ENCODE measurements at regions not wholly inside any gene's neighbourhood (a gene's known extent, or its start where the extent isn't known, plus 50 kb on each side); places are given as distances from the start of the nearest gene placed in this dataset.

DNA sequence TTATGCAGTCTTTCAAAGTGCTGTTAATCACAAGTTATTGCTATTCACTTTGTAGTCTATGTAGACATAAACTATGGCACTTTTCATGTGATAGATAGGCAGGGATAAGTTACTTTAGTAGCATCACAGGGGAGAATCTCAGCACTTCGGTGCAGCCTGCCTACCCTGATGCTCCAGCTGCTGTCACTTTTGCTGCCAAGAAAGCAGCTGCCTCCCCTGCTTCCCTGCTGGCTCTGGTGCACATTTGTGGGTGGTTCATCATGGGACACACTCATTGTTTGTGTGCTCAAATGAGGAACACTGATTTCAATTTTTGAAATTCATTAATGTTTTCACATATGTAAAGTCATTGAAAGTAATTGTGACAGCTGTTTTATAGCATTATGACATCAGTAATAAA is 272.6 kb downstream of the S1PR1 start:
- POLR2A ChIA-PET, result no interaction called here
- Mint-ChIP-seq H3K9me3 (no peaks in the 10 kb centered on the region), H3K27me3 (peaks cover 0 to 3% (median 0%) of the 10 kb centered on the region in 5 donors), H3K4me1 (no peaks in the 10 kb centered on the region), H3K27ac (no peak overlapping the region), H3K4me3 (no peak overlapping the region), H3K36me3 (no peaks in the 10 kb centered on the region)
- DNase-seq, result no peak
- no peak for ATAC-seq

DNA sequence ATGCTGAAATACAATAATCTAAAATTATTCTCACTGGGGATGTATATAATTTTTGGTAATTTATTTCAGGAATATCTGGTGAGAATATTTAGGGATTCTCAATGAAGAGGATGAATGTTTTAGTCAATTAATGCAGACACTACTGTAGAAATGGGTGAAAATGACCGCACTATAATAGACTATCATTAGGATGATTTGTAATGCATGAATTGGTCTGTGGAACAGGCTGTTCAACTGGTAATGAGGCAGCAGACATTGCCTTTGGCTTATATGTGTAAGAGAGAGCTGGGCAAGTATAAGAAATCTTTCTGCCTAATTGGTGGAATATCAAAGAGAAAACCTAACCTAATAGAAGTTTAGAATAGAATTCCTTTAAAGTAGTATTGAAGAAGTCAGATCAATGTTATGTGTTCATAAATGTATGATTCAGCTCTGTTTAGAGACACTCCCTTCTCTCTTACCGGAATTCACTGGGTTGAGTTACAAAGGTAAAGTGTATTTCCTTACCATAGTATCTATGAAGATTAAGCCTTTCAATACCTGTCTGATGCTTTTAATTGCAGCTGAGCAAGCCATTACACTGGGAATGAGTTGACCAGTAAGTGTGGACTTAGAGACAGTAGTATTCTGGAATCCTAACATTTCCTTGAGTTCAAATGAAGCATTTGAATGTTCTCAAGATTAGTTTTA is 274.5 kb downstream of the S1PR1 start:
- Mint-ChIP-seq H3K27me3 (peaks cover 0 to 8% (median 2%) of the 10 kb centered on the region in 5 donors), H3K4me3 (no peak overlapping the region), H3K27ac (no peak overlapping the region), H3K36me3 (peaks cover 0 to under 1% (median 0%) of the 10 kb centered on the region in 3 donors), H3K4me1 (no peaks in the 10 kb centered on the region), H3K9me3 (peaks cover 0 to 18% (median 5%) of the 10 kb centered on the region in 9 donors)
- DNase-seq, result no peak
- ATAC-seq, result no peak
- POLR2A ChIA-PET, result no interaction called here

DNA sequence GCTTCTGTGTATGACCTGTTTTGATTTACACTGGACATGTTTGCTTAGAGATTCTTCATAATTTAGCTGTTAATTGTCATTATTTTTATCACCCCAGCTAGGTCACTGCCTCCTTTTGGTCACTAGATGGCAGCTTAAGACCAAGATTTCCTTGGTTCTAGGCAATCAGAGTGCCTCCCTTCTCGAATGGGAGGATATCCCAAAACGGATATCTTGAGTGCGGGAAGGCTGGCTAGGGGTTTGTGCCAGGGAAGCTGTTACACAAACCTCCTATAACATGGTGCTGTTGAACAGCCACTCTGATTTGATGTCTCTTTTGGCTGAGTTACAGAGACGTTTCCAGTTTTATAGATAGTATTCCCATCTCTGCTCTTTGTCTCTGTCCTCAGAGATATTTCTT is 283.5 kb downstream of the S1PR1 start:
- peaks cover 0 to 5% (median 2%) of the 10 kb centered on the region in 4 donors for H3K4me1 Mint-ChIP-seq
- DNase-seq (peak in 4 of 10 donors; percentile 1 to 13 (median 9)), ATAC-seq (no peak)
- peak overlapping the region in 1 of 10 donors; percentile 10 for H3K27ac Mint-ChIP-seq
- no peak overlapping the region for H3K4me3 Mint-ChIP-seq
- peaks cover 0 to 12% (median 2%) of the 10 kb centered on the region in 5 donors for H3K27me3 Mint-ChIP-seq
- POLR2A ChIA-PET, result no interaction called here
- H3K9me3 Mint-ChIP-seq, result peaks cover 6 to 41% (median 24%) of the 10 kb centered on the region in 9 donors
- peaks cover 0 to 29% (median 13%) of the 10 kb centered on the region in 3 donors for H3K36me3 Mint-ChIP-seq

DNA sequence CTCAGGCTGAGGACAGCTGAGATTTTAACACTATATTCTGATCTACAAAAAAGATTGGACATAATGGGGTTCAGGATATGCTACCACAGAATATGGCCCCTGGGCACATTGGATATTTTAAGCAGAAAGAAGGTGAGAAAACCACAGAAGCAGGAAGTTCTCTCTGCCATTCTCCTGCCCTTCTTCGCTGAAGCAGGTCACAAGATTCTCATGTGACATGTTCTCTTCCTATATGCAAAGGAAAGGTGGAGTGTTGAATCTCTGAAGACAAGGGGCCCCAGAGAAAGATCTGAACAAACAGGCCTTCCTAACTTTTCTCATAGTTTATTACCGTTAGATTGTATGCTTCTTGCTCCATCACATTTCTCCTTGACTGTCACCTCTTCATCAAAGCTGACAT is 285.7 kb downstream of the S1PR1 start:
- Mint-ChIP-seq H3K27me3 (peaks cover 0 to 20% (median 0%) of the 10 kb centered on the region in 5 donors), H3K9me3 (peaks cover 1 to 25% (median 9%) of the 10 kb centered on the region in 9 donors), H3K27ac (no peak overlapping the region), H3K4me3 (no peak overlapping the region), H3K36me3 (peaks cover 0 to 16% (median 6%) of the 10 kb centered on the region in 3 donors), H3K4me1 (peaks cover 0 to 5% (median 2%) of the 10 kb centered on the region in 4 donors)
- POLR2A ChIA-PET, result no interaction called here
- ATAC-seq (no peak), DNase-seq (no peak)

DNA sequence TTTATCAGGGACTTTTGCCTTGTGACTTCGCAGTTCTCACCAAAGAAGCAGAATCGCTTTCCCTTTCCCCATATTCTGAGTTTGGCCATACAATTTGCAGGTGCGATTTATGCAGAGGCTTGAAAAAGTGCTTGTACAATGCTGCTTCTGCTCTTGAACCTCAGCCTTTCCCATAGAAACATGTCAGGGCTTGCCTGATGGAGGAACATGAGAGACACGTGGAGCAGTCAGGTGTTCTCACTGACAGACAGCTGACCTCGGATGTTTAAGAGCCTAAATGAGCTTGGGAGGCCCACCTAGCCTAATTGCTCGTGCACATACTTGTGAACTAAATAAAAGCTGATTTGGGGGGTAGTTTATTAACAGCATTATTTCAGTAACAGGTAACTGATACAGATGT is 290.0 kb downstream of the S1PR1 start:
- ATAC-seq (no peak), DNase-seq (no peak)
- Mint-ChIP-seq H3K27ac (no peak overlapping the region), H3K36me3 (peaks cover 0 to 3% (median 0%) of the 10 kb centered on the region in 3 donors), H3K4me1 (peaks cover 0 to 5% (median 2%) of the 10 kb centered on the region in 4 donors), H3K27me3 (peaks cover 6 to 32% (median 10%) of the 10 kb centered on the region in 5 donors), H3K4me3 (no peak overlapping the region), H3K9me3 (peaks cover 0 to 3% (median 0%) of the 10 kb centered on the region in 9 donors)
- POLR2A ChIA-PET, result no interaction called here

DNA sequence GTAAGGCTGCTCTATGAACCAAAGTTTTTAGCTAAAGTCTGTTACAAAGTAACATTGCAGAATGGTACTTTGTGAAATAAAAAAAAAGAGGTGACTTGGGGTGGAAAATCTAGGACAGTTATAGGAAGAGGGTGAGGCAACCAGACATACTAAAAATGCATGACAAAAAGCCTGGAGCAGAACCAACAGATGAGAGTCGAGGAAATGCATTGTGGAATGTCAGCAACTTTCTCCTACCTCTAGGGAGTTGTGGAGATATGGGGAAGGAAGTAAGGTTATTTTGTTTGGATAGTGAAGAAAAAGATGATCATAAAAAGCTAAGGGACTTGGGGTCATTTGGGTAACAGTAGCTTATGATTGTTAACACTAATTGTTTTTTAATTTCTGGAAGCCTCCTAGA is 295.6 kb downstream of the S1PR1 start:
- POLR2A ChIA-PET, result no interaction called here
- no peaks in the 10 kb centered on the region for H3K4me1 Mint-ChIP-seq
- peaks cover 8 to 23% (median 12%) of the 10 kb centered on the region in 5 donors for H3K27me3 Mint-ChIP-seq
- DNase-seq, result no peak
- ATAC-seq, result no peak
- H3K4me3 Mint-ChIP-seq, result no peak overlapping the region
- H3K27ac Mint-ChIP-seq, result no peak overlapping the region
- peaks cover 0 to 3% (median 0%) of the 10 kb centered on the region in 3 donors for H3K36me3 Mint-ChIP-seq
- H3K9me3 Mint-ChIP-seq, result peaks cover 0 to 3% (median 0%) of the 10 kb centered on the region in 9 donors

DNA sequence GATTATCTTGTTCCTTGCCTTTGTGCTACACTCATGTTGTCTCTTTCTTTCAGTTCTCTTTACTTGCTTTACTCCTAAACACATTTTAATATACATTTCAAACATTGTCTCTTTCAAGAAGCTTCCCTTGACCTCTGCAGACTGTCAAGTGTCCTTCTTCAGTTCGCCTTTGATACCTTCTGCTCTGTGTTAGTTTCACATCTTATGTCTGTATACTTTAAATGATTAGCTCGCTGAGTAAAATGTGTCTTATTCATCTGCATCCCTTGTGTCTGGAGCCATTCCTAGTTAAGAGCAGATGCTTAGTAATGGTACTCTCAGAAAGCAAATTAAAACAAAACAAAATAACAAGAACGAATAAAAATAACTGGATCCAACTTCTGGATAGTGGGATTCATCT is 303.3 kb downstream of the S1PR1 start:
- H3K4me3 Mint-ChIP-seq, result no peak overlapping the region
- no peak overlapping the region for H3K27ac Mint-ChIP-seq
- H3K36me3 Mint-ChIP-seq, result no peaks in the 10 kb centered on the region
- H3K9me3 Mint-ChIP-seq, result peaks cover 0 to 2% (median 0%) of the 10 kb centered on the region in 9 donors
- ATAC-seq (no peak), DNase-seq (no peak)
- no peaks in the 10 kb centered on the region for H3K4me1 Mint-ChIP-seq
- peaks cover 7 to 17% (median 11%) of the 10 kb centered on the region in 5 donors for H3K27me3 Mint-ChIP-seq
- POLR2A ChIA-PET, result no interaction called here

DNA sequence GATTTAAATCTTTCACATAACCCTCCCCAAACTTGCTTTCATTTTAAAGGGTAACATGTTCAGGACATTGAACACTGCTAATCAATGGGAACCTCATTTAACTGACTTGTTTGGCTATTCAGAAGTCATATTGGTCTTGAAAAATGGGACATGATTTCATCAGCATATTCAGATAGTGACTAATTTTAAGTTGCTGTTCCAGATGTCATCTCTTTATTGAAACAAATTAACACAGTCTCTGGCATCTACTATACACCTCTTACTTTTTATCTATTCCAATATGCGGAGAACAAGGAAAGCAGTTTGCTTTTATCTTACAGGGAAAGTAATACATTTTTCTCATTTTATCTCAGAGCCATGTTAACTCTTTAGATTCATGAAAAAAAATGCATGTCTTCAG is 310.1 kb downstream of the S1PR1 start:
- Mint-ChIP-seq H3K27ac (no peak overlapping the region), H3K4me3 (no peak overlapping the region), H3K36me3 (no peaks in the 10 kb centered on the region), H3K4me1 (no peaks in the 10 kb centered on the region), H3K27me3 (peaks cover 3 to 6% (median 3%) of the 10 kb centered on the region in 5 donors), H3K9me3 (no peaks in the 10 kb centered on the region)
- DNase-seq (no peak), ATAC-seq (no peak)
- POLR2A ChIA-PET, result no interaction called here

DNA sequence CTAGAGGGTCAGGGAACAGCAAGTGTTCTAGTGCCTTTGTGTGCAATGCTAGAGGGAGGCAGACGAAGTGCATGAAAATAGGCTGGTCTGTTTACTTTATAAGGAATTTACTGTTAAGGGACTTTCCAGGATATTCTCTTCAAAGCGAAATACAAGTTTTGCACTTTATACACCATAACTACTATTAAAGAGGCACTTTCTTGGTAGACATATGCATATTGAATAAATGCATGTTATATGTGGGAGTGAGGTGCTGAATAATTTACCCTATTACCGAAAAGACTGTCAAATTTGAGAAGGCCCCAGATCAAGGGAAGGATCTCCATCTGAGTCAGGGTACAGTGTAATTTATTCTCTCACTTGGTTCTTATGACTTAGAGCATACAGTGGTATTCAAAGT is 310.5 kb downstream of the S1PR1 start:
- H3K27me3 Mint-ChIP-seq, result peaks cover 3 to 6% (median 3%) of the 10 kb centered on the region in 5 donors
- no peaks in the 10 kb centered on the region for H3K4me1 Mint-ChIP-seq
- DNase-seq (no peak), ATAC-seq (no peak)
- no peaks in the 10 kb centered on the region for H3K36me3 Mint-ChIP-seq
- H3K4me3 Mint-ChIP-seq, result no peak overlapping the region
- no peaks in the 10 kb centered on the region for H3K9me3 Mint-ChIP-seq
- POLR2A ChIA-PET, result no interaction called here
- H3K27ac Mint-ChIP-seq, result no peak overlapping the region

DNA sequence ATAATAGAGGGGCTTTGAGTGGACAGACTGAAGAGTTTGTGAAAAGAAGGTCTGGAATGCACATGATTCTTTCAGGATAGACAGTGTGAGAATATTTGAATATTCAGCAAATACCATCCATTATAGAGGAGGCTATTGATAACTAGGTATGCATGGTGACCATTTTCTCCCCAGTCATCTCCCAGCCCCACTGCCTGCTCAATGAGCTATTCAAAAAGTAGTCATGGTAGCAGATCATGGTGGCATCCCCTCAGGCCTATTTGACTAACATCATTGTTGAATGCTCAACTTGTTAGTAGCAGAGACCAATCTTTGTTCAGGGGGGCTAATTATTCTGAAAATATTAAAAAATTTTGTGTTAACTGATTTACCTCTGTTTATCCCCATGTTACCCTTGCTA is 311.6 kb downstream of the S1PR1 start:
- no peak for DNase-seq
- Mint-ChIP-seq H3K27me3 (peaks cover 0 to 3% (median 2%) of the 10 kb centered on the region in 5 donors), H3K36me3 (no peaks in the 10 kb centered on the region), H3K4me1 (no peaks in the 10 kb centered on the region), H3K4me3 (no peak overlapping the region), H3K9me3 (no peaks in the 10 kb centered on the region), H3K27ac (no peak overlapping the region)
- POLR2A ChIA-PET, result no interaction called here
- ATAC-seq, result no peak

DNA sequence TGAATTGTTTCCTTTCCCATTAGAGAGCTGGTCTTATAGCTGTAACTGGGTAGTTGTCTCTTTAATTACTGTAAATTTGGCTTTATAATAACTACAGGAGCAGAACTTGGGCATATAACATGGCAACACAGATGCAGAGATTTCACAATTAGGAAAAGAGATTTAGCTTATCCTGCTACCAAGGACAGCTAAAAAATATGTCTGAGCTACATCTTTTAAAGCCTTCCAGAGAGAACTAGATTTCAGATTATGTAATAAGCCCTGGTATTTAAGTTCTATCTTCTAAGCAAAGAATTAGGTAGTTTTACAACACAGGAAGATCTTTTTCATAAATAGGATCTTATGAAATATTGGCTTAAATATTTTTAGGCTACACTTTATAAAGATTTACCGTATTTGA is 313.8 kb downstream of the S1PR1 start:
- no peak for DNase-seq
- Mint-ChIP-seq H3K36me3 (no peaks in the 10 kb centered on the region), H3K9me3 (peaks cover 0 to 3% (median 0%) of the 10 kb centered on the region in 9 donors), H3K4me3 (no peak overlapping the region), H3K27ac (no peak overlapping the region), H3K27me3 (no peaks in the 10 kb centered on the region), H3K4me1 (no peaks in the 10 kb centered on the region)
- ATAC-seq, result no peak
- POLR2A ChIA-PET, result no interaction called here

DNA sequence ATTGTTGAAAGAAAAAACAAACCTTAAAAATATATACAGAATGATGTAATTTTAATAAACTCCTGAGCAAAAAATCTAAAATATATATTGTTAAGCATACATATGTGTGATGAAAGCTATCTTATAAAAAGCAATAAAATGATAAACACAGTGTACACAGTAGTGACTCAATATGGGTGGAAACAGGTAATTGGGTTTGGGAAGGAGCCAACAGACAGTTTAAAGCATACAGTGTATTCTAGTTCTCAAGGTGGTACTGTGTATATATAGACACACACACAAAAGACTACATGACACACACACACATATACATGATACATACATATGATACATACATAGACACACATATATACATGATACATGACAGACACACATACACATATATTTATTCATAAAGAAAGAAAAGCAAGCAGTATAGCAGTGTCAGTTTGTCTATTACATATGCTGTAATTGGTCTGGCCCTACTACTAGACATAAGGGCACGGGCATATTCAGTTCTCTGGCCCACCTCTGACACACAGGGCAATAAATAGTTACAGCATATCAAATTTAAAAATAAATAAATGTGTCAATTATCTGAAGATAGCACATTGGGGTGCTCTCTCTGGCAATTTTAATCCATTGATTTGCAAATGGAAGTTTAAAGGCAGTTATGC is 330.2 kb downstream of the S1PR1 start:
- Mint-ChIP-seq H3K27ac (no peak overlapping the region), H3K36me3 (peaks cover 0 to 5% (median 3%) of the 10 kb centered on the region in 3 donors), H3K9me3 (peaks cover 0 to 12% (median 2%) of the 10 kb centered on the region in 9 donors), H3K4me1 (no peaks in the 10 kb centered on the region), H3K4me3 (no peak overlapping the region), H3K27me3 (peaks cover 0 to 8% (median 5%) of the 10 kb centered on the region in 5 donors)
- POLR2A ChIA-PET, result no interaction called here
- ATAC-seq (no peak), DNase-seq (no peak)

DNA sequence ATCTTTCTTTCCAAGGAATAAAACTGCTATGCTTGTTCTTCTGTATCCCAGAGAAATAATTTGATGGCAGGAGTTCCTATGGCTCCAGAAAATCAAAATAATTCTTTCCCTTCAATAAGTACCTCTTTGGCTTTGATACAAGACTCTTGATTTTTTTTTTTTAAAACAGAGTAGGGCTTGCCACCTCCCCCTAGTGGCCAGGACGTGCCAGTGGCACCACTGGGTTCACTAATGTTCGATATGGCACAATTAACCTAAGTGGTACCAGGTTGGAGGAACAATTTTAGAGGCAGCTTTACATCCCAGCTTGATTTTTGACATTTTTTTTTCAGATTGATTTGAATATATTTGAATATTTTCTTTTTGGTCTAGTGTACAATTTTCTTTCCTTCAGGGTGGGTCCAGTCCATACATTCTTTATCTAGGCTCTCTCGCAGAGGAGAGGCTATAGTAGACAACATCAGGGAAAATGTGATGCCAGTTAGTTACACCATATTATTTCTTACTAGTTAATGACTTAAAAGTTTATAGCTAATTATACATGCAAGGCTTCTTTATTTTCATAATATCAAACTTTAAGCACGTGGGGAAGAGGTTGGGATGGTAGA is 330.9 kb downstream of the S1PR1 start:
- DNase-seq (peak; percentile 1 to 70 (median 30)), ATAC-seq (peak; percentile 69 to 72)
- Mint-ChIP-seq H3K9me3 (peaks cover 0 to 12% (median 2%) of the 10 kb centered on the region in 9 donors), H3K4me1 (no peaks in the 10 kb centered on the region), H3K4me3 (no peak overlapping the region), H3K27ac (no peak overlapping the region), H3K27me3 (peaks cover 0 to 8% (median 5%) of the 10 kb centered on the region in 5 donors), H3K36me3 (peaks cover 0 to 5% (median 3%) of the 10 kb centered on the region in 3 donors)
- POLR2A ChIA-PET, result no interaction called here

All from naive thymus-derived CD8-positive, alpha-beta T cell (primary cell).